GM19438 (cell line): ENCODE measurements at regions not wholly inside any gene's neighbourhood (a gene's known extent, or its start where the extent isn't known, plus 50 kb on each side); places are given as distances from the start of the nearest gene placed in this dataset.
A peak's percentile ranks its signal among the peaks of the same experiment; 100 is the strongest.
"Not testable (repeated sequence)": the region's sequence is repeated elsewhere in the genome, so short reads cannot be mapped to it uniquely, and the experiment has no call there.

Experiments used
- ATAC-seq: cut with Tn5 transposase; IDR thresholded peaks from one replicate; pipeline ENCODE4 v1.9.1; 2021; ENCODE audit warnings: low read depth; ENCODE audit not compliant: unreplicated experiment

- ATAC-seq: not testable (repeated sequence)
Observed at GRCh38 chr5:34261020-34261419, 218.0 kb upstream of the C1QTNF3 start.

- not testable (repeated sequence) for ATAC-seq
Observed at GRCh38 chr5:34266151-34266550, 223.1 kb upstream of the C1QTNF3 start.

- ATAC-seq: not testable (repeated sequence)
Observed at GRCh38 chr5:34296759-34297158, 253.7 kb upstream of the C1QTNF3 start.

GRCh38 chr5:34329201-34329600 lies 286.2 kb upstream of the C1QTNF3 start:
- ATAC-seq: not testable (repeated sequence)

GRCh38 chr5:34329611-34330108 lies 286.6 kb upstream of the C1QTNF3 start:
- ATAC-seq: not testable (repeated sequence)

- not testable (repeated sequence) for ATAC-seq
Observed at GRCh38 chr5:34331928-34332454, 289.0 kb upstream of the C1QTNF3 start.

- ATAC-seq: not testable (repeated sequence)
Observed at GRCh38 chr5:34339408-34340001, 296.5 kb upstream of the C1QTNF3 start.

- not testable (repeated sequence) for ATAC-seq
Observed at GRCh38 chr5:34354440-34354839, 301.7 kb upstream of the RAI14 start.

GRCh38 chr5:34371417-34371816 lies 284.7 kb upstream of the RAI14 start:
- ATAC-seq: not testable (repeated sequence)

GRCh38 chr5:34371817-34372216 lies 284.3 kb upstream of the RAI14 start:
- ATAC-seq: not testable (repeated sequence)

- not testable (repeated sequence) for ATAC-seq
Observed at GRCh38 chr5:34372739-34373138, 283.4 kb upstream of the RAI14 start.

- not testable (repeated sequence) for ATAC-seq
Observed at GRCh38 chr5:34377651-34378050, 278.5 kb upstream of the RAI14 start.

- not testable (repeated sequence) for ATAC-seq
Observed at GRCh38 chr5:34378498-34378897, 277.6 kb upstream of the RAI14 start.

GRCh38 chr5:34388754-34389153 lies 267.4 kb upstream of the RAI14 start:
- not testable (repeated sequence) for ATAC-seq

- ATAC-seq: no peak
Observed at GRCh38 chr5:34409373-34409772, 246.8 kb upstream of the RAI14 start.

GRCh38 chr5:34410411-34411139 lies 245.6 kb upstream of the RAI14 start:
- no peak for ATAC-seq

- no peak for ATAC-seq
Observed at GRCh38 chr5:34411470-34412346, 244.4 kb upstream of the RAI14 start.

GRCh38 chr5:34412736-34413135 lies 243.4 kb upstream of the RAI14 start:
- no peak for ATAC-seq

GRCh38 chr5:34415559-34416198 lies 240.4 kb upstream of the RAI14 start:
- ATAC-seq: peak; percentile 97

GRCh38 chr5:34416501-34417008 lies 239.6 kb upstream of the RAI14 start:
- no peak for ATAC-seq
